Tibial artery (tissue), 4 donors: ENCODE measurements at regions not wholly inside any gene's neighbourhood (a gene's known extent, or its start where the extent isn't known, plus 50 kb on each side); places are given as distances from the start of the nearest gene placed in this dataset.

Source experiments
- DNase-seq, 2 donors: peaks; one replicate each; pipeline ENCODE4 v3.0.0-alpha.2; 2019
- H3K27ac ChIP-seq, 2 donors: fragments of 200-600 bp; sonication (generic) in 1 of 2; 1 replicate in 1 of 2; 2 replicates in 1 of 2; pipeline ENCODE4 v1.5.1; 2018 to 2019; ENCODE audit warnings: mild to moderate bottlenecking in 1 of 2
- H3K27me3 ChIP-seq, 2 donors: fragments of 200-600 bp; sonication (generic) in 1 of 2; one replicate each; pipeline versions ENCODE4 v1.5.1 to v1.6.0; 2016 to 2019
- H3K36me3 ChIP-seq, 3 donors: fragments of 200-600 bp; sonication (generic) in 2 of 3; one replicate each; pipeline ENCODE4 v1.5.1; 2016 to 2019; ENCODE audit warnings: mild to moderate bottlenecking in 2 of 3
- H3K4me1 ChIP-seq, 4 donors: fragments of 200-600 bp; sonication (generic) in 2 of 4; 1 replicate in 3 of 4; 2 replicates in 1 of 4; pipeline ENCODE4 v1.5.1; 2016 to 2019
- H3K4me3 ChIP-seq, 2 donors: fragments of 200-600 bp; sonication (generic) in 1 of 2; 1 replicate in 1 of 2; 2 replicates in 1 of 2; pipeline ENCODE4 v1.5.1; 2018 to 2019; ENCODE audit warnings: mild to moderate bottlenecking in 2 of 2
- H3K9me3 ChIP-seq, 3 donors: fragments of 200-600 bp; sonication (generic) in 1 of 3; one replicate each; pipeline ENCODE4 v1.5.1; 2016 to 2019
- intact Hi-C: fragments of 100-400 bp; cut with DNase I; formaldehyde crosslinking; loops from one replicate; pipeline ENCODE4 v1.15.0; 2023; ENCODE audit warnings: low total_unique reads
- TF ChIP-seq, protein P1 (sequence below), 2 experiments: fragments of 200-600 bp in 1 of 2; fragments of 450-650 bp in 1 of 2; IDR thresholded peaks; one replicate each; pipeline ENCODE4 v1.5.1; 2017 to 2019; ENCODE audit warnings: antibody characterized with exemption in 2 of 2, mild to moderate bottlenecking in 1 of 2, moderate library complexity in 1 of 2

DNA sequence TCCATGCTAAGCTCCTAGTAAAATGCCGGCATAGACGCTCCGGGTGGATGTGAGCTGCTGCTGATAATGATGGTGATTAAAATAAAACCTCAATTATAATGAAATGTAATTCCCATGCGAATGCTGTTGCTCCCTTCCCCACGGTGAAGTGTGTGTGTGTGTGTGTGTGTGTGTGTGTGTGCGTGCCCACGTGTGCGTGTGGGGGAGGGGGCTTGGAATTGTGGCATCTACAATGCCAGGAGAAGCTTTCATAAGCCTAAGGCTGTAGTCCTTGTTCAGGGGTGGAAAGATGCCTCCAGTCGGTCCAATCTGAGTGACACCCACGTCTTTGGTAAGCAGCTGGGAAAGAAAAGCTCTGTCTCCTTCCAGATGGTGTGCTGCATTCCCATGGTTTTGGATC, 137.9 kb downstream of the CDH26 start:
- no peak overlapping the region for H3K4me3 ChIP-seq
- no peak for DNase-seq
- TF ChIP-seq, protein P1, sequence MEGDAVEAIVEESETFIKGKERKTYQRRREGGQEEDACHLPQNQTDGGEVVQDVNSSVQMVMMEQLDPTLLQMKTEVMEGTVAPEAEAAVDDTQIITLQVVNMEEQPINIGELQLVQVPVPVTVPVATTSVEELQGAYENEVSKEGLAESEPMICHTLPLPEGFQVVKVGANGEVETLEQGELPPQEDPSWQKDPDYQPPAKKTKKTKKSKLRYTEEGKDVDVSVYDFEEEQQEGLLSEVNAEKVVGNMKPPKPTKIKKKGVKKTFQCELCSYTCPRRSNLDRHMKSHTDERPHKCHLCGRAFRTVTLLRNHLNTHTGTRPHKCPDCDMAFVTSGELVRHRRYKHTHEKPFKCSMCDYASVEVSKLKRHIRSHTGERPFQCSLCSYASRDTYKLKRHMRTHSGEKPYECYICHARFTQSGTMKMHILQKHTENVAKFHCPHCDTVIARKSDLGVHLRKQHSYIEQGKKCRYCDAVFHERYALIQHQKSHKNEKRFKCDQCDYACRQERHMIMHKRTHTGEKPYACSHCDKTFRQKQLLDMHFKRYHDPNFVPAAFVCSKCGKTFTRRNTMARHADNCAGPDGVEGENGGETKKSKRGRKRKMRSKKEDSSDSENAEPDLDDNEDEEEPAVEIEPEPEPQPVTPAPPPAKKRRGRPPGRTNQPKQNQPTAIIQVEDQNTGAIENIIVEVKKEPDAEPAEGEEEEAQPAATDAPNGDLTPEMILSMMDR (IDR thresholded peaks at IDR 0.05): no peak
- peaks cover 0 to 6% (median 2%) of the 10 kb centered on the region in 4 donors for H3K4me1 ChIP-seq
- no peaks in the 10 kb centered on the region for H3K9me3 ChIP-seq
- H3K27ac ChIP-seq: no peak overlapping the region
- intact Hi-C loops: no loop called here
- no peaks in the 10 kb centered on the region for H3K27me3 ChIP-seq
- no peaks in the 10 kb centered on the region for H3K36me3 ChIP-seq

- H3K9me3 ChIP-seq: no peaks in the 10 kb centered on the region
- no peak overlapping the region for H3K27ac ChIP-seq
- no peak overlapping the region for H3K4me3 ChIP-seq
- TF ChIP-seq, protein P1 (IDR thresholded peaks at IDR 0.05): no peak
- DNase-seq: no peak
- H3K36me3 ChIP-seq: no peaks in the 10 kb centered on the region
- H3K4me1 ChIP-seq: peaks cover 0 to 6% (median 2%) of the 10 kb centered on the region in 4 donors
- intact Hi-C loops: no loop called here
- peaks cover 0 to 8% of the 10 kb centered on the region in 2 donors for H3K27me3 ChIP-seq
Observed at GRCh38 chr20:60097285-60097684, 139.1 kb downstream of the CDH26 start.

- intact Hi-C loops: no loop called here
- TF ChIP-seq, protein P1 (IDR thresholded peaks at IDR 0.05): no peak
- Histone ChIP-seq H3K9me3 (no peaks in the 10 kb centered on the region), H3K4me3 (no peak overlapping the region), H3K27ac (no peak overlapping the region), H3K27me3 (peaks cover 0 to 10% of the 10 kb centered on the region in 2 donors), H3K36me3 (no peaks in the 10 kb centered on the region), H3K4me1 (peaks cover 0 to under 1% (median 0%) of the 10 kb centered on the region in 4 donors)
- DNase-seq: no peak
Observed at GRCh38 chr20:60100780-60101179, 142.6 kb downstream of the CDH26 start.

DNA sequence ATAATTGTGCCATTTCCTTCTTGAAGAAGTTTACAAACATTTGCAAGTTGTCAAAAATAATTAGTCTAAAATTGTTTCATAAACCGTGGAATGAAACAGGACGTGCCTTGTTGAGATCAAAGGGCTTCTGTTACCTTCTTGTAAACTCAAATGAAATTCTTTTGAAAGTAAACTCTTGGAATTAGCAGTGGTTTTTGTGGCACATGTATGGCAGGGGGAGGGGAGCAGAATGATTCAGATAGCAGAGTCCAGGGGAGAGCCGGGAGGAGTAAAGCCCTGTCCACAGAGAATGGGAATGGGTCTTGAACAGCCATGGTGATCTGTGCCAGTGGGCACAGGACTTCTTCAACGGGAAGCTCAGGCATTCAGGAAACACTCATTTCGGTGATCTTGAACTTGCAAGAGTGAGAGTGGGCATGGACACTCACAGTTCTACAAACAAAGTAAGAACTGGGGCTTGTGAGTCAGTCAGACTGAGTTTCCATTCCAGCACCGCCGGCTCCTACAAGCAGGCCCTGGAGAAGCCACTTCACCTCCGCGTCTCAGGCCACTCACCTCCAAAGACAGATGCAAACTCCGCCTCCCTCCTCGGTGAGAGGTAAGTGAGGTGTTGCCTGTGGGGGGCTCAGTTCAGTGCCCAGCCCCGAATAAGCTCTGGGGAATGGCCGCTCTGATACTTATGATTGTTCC, 143.1 kb downstream of the CDH26 start:
- DNase-seq: no peak
- Histone ChIP-seq H3K4me1 (no peaks in the 10 kb centered on the region), H3K36me3 (no peaks in the 10 kb centered on the region), H3K4me3 (no peak overlapping the region), H3K27me3 (peaks cover 0 to 10% of the 10 kb centered on the region in 2 donors), H3K9me3 (no peaks in the 10 kb centered on the region), H3K27ac (no peak overlapping the region)
- TF ChIP-seq, protein P1 (IDR thresholded peaks at IDR 0.05): no peak
- intact Hi-C loops: no loop called here

GRCh38 chr20:60101891-60102281, 143.7 kb downstream of the CDH26 start:
- H3K4me1 ChIP-seq: no peaks in the 10 kb centered on the region
- no peak overlapping the region for H3K4me3 ChIP-seq
- H3K27ac ChIP-seq: no peak overlapping the region
- TF ChIP-seq, protein P1 (IDR thresholded peaks at IDR 0.05): no peak
- H3K27me3 ChIP-seq: peaks cover 0 to 10% of the 10 kb centered on the region in 2 donors
- no peak for DNase-seq
- intact Hi-C loops: no loop called here
- no peaks in the 10 kb centered on the region for H3K9me3 ChIP-seq
- no peaks in the 10 kb centered on the region for H3K36me3 ChIP-seq
